ENCODE measurements at regions not wholly inside any gene's neighbourhood (a gene's known extent, or its start where the extent isn't known, plus 50 kb on each side); places are given as distances from the start of the nearest gene placed in this dataset.

DNA sequence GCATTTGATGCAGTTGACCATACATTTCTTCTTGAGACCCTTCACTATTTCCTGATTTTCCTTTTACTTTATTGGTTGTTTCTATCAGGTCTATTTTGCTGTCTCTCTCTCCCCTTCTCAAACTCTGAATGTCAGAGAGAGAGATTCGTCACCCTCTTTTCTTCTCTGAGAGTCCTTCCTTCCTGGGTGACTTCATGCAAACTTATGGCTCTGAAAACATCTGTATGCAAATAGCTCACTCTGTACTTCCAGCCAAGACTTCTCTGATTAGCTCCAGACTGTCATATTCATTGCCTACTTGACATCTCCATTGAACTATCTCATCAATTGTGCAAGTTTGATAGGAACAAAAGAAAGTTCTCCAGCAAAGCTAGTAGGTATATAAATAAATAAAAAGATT, 191.7 kb upstream of the KLF6 start:
- no peak overlapping the region for H3K4me3 ChIP-seq (ENCODE audit: low read depth, low read length)
- no peak for DNase-seq (ENCODE audit: low read depth)
- TF ChIP-seq, protein P1, sequence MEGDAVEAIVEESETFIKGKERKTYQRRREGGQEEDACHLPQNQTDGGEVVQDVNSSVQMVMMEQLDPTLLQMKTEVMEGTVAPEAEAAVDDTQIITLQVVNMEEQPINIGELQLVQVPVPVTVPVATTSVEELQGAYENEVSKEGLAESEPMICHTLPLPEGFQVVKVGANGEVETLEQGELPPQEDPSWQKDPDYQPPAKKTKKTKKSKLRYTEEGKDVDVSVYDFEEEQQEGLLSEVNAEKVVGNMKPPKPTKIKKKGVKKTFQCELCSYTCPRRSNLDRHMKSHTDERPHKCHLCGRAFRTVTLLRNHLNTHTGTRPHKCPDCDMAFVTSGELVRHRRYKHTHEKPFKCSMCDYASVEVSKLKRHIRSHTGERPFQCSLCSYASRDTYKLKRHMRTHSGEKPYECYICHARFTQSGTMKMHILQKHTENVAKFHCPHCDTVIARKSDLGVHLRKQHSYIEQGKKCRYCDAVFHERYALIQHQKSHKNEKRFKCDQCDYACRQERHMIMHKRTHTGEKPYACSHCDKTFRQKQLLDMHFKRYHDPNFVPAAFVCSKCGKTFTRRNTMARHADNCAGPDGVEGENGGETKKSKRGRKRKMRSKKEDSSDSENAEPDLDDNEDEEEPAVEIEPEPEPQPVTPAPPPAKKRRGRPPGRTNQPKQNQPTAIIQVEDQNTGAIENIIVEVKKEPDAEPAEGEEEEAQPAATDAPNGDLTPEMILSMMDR (conservative IDR thresholded peaks at IDR 0.05; ENCODE audit: low read depth, low read length), result no peak

DNA sequence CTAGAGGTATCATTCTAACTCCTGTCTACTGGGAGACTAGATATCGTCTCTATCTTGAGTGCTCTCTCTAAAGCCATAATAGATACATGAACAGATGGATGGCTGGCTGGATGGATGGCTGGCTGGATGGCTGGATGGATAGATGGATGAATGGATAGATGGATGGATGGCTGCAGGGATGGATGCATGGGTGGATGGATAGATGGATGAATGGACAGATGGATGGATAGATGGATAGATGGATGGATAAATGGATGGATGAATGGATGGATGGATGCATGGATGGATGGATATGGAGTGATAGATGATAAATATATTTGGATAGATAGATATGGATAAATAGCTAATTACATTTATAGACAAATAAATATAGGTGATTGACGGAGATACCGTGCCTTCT, 191.2 kb upstream of the KLF6 start:
- DNase-seq (ENCODE audit: low read depth), result no peak
- TF ChIP-seq, protein P1 (conservative IDR thresholded peaks at IDR 0.05; ENCODE audit: low read depth, low read length), result no peak
- no peak overlapping the region for H3K4me3 ChIP-seq (ENCODE audit: low read depth, low read length)

- DNase-seq (ENCODE audit: low read depth), result no peak
- TF ChIP-seq, protein P1 (conservative IDR thresholded peaks at IDR 0.05; ENCODE audit: low read depth, low read length), result no peak
- no peak overlapping the region for H3K4me3 ChIP-seq (ENCODE audit: low read depth, low read length)
Observed at GRCh38 chr10:3975016-3975415, 190.0 kb upstream of the KLF6 start.

DNA sequence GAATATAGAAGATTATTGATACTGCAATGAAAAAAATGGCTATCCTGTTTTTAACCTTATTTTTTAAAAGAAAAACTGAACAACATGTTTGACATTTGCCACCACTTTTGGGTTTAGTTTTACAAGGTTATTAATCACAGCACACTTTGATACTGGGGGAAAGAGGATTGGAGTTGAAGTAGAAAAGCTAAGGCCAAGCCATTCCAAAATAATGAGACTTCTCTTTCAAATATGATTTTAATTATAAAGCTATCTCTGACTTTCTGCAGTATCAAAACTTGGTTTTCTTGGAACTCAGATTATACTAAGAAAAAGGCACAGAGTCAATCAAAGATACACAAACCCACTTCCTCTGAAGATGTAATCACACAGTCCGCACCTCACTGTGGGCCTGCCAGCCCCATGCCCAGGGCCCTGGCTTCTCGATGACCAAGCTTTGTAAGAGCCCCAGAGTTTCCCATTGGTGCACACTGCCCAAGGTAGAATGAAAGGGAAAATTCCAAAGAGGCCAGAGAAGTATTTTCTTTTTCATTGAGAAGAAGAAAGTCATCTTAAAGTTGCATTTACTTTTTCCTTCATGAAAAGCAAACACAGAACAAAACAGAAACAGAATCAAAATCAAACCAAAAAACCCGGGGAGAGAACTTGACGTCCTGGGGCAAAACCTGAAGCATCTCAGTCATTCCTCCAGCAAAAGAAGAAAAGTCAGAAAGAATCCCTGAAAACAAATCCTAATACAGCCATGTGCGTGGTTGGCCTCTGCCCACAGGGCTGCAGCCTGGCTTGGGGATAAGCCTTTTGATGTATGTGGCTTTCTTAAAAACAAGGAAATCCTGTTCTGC, 187.7 kb upstream of the KLF6 start:
- no peak for DNase-seq (ENCODE audit: low read depth)
- TF ChIP-seq, protein P1 (conservative IDR thresholded peaks at IDR 0.05; ENCODE audit: low read depth, low read length), result no peak
- no peak overlapping the region for H3K4me3 ChIP-seq (ENCODE audit: low read depth, low read length)

GRCh38 chr10:3971713-3972112, 186.7 kb upstream of the KLF6 start:
- no peak overlapping the region for H3K4me3 ChIP-seq (ENCODE audit: low read depth, low read length)
- TF ChIP-seq, protein P1 (conservative IDR thresholded peaks at IDR 0.05; ENCODE audit: low read depth, low read length), result no peak
- DNase-seq (ENCODE audit: low read depth), result no peak

GRCh38 chr10:3969876-3970666, 185.1 kb upstream of the KLF6 start:
- peak; percentile 43 for DNase-seq (ENCODE audit: low read depth)
- H3K4me3 ChIP-seq (ENCODE audit: low read depth, low read length), result no peak overlapping the region
- TF ChIP-seq, protein P1 (conservative IDR thresholded peaks at IDR 0.05; ENCODE audit: low read depth, low read length), result no peak
